ENCODE measurements at regions not wholly inside any gene's neighbourhood (a gene's known extent, or its start where the extent isn't known, plus 50 kb on each side); places are given as distances from the start of the nearest gene placed in this dataset.

DNA sequence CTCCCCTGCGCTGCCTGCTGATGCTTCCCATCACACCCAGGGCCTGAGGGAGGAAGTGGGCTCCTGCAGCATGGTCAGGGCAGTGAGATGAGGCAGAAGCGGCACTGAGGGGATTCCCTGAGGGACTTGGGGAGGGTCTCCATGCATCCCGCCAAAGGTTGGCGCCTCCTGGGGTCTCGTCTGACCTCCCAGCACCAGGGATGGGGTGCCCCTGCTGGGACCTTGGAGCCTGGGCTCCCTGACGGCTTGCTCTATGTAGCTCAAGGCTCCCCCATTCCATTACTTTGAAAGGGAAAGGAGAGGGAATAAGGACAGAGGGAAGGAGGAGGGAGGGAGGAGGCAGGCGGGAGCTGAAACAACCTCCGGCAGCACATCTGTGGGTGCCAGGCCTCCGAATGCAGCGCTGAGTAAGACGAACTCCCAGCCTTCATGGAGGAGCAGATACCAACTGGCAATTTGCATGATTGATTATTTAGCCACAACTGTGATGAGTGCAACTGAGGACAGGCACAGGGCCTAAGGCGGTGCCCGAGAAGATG, 259.3 kb downstream of the ERMARD start:
- DNase-seq: peak; percentile 56
- intact Hi-C loops (cut with DNase I): no loop called here

GRCh38 chr6:170008294-170008785, 256.9 kb downstream of the ERMARD start:
- no peak for DNase-seq
- TF ChIP-seq, protein P1, sequence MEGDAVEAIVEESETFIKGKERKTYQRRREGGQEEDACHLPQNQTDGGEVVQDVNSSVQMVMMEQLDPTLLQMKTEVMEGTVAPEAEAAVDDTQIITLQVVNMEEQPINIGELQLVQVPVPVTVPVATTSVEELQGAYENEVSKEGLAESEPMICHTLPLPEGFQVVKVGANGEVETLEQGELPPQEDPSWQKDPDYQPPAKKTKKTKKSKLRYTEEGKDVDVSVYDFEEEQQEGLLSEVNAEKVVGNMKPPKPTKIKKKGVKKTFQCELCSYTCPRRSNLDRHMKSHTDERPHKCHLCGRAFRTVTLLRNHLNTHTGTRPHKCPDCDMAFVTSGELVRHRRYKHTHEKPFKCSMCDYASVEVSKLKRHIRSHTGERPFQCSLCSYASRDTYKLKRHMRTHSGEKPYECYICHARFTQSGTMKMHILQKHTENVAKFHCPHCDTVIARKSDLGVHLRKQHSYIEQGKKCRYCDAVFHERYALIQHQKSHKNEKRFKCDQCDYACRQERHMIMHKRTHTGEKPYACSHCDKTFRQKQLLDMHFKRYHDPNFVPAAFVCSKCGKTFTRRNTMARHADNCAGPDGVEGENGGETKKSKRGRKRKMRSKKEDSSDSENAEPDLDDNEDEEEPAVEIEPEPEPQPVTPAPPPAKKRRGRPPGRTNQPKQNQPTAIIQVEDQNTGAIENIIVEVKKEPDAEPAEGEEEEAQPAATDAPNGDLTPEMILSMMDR (IDR thresholded peaks at IDR 0.05): no peak
- Histone ChIP-seq H3K4me1 (peaks cover 5% of the 10 kb centered on the region), H3K27ac (no peak overlapping the region), H3K36me3 (no peaks in the 10 kb centered on the region), H3K27me3 (no peaks in the 10 kb centered on the region), H3K9me3 (no peaks in the 10 kb centered on the region), H3K4me3 (no peak overlapping the region)
- intact Hi-C loops (cut with DNase I): no loop called here
- ATAC-seq: no peak

More for the DNA sequence above, 259.3 kb downstream of the ERMARD start:
- Histone ChIP-seq H3K27ac (no peak overlapping the region), H3K36me3 (no peaks in the 10 kb centered on the region), H3K9me3 (no peaks in the 10 kb centered on the region), H3K4me1 (peaks cover 5% of the 10 kb centered on the region), H3K27me3 (peaks cover 5% of the 10 kb centered on the region), H3K4me3 (no peak overlapping the region)
- TF ChIP-seq, protein P1 (IDR thresholded peaks at IDR 0.05): no peak
- no peak for ATAC-seq

GRCh38 chr6:170007468-170008293, 256.3 kb downstream of the ERMARD start:
- Histone ChIP-seq H3K36me3 (no peaks in the 10 kb centered on the region), H3K27ac (no peak overlapping the region), H3K4me3 (no peak overlapping the region), H3K4me1 (peaks cover 5% of the 10 kb centered on the region), H3K27me3 (no peaks in the 10 kb centered on the region), H3K9me3 (no peaks in the 10 kb centered on the region)
- ATAC-seq (no peak), DNase-seq (peak; percentile 40)
- intact Hi-C loops (cut with DNase I): no loop called here
- TF ChIP-seq, protein P1 (IDR thresholded peaks at IDR 0.05): no peak

GRCh38 chr6:170006900-170007467, 255.6 kb downstream of the ERMARD start:
- H3K4me1 ChIP-seq: peaks cover 5% of the 10 kb centered on the region
- DNase-seq (peak; percentile 61), ATAC-seq (no peak)
- H3K27ac ChIP-seq: no peak overlapping the region
- TF ChIP-seq, protein P1 (IDR thresholded peaks at IDR 0.05): no peak
- H3K27me3 ChIP-seq: no peaks in the 10 kb centered on the region
- intact Hi-C loops (cut with DNase I): no loop called here
- H3K36me3 ChIP-seq: no peaks in the 10 kb centered on the region
- H3K9me3 ChIP-seq: no peaks in the 10 kb centered on the region
- H3K4me3 ChIP-seq: no peak overlapping the region

DNA sequence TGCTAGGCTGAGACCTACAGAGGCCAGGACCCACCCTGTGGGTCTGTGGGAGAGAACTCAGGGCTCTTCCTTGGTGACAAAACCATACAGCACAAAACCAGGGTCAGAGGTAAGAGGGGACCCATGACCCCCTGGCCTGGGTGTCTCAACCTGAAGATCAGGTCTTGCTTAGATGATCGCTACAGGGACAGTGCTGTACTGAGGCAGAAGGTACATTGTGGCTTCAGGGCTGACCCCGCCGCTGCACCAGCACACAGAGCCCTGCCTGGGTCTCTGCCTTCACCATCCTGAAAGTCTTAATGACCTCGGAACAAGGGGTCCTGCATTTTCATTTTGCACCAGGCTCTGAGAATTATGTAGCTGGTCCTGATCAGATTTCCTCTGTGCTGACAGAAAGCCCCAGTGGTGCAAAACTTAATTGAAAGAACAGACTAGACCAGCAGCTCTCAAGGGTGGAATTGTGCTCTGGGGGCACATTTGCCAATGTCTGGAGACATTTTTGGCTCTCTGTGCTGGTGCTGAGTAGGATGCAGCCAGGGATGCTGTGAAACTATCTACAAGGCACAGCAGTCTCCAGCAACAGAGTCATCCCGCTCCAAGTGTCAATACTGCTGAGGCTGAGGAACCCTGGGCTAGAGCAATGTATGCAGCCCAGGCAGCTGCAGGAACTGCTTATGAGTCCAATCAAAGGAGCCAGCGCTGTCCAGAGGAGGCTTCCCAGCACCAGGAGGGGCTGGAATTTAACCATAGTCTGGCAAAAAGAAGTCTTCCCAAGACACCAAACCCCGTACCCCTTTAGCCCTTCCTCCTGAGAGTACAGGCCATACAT, 254.9 kb downstream of the ERMARD start:
- Histone ChIP-seq H3K27me3 (no peaks in the 10 kb centered on the region), H3K36me3 (no peaks in the 10 kb centered on the region), H3K27ac (no peak overlapping the region), H3K9me3 (no peaks in the 10 kb centered on the region), H3K4me3 (no peak overlapping the region), H3K4me1 (peaks cover 5% of the 10 kb centered on the region)
- DNase-seq (no peak), ATAC-seq (no peak)
- intact Hi-C loops (cut with DNase I): no loop called here
- TF ChIP-seq, protein P1 (IDR thresholded peaks at IDR 0.05): no peak

Data from upper lobe of right lung (tissue), 1 donor.